ENCODE measurements at regions not wholly inside any gene's neighbourhood (a gene's known extent, or its start where the extent isn't known, plus 50 kb on each side); places are given as distances from the start of the nearest gene placed in this dataset.

- no peak overlapping the region for H3K4me3 ChIP-seq (ENCODE audit: low read length)
- DNase-seq (ENCODE audit: low read depth) = no peak
- TF ChIP-seq CTCF (IDR thresholded peaks at IDR 0.05; ENCODE audit: insufficient read depth, low read depth, low read length, missing control alignments) = no peak
These were observed 174.9 kb upstream of the LINGO1 start for GRCh38 chr15:77807611-77808010.

- no peak overlapping the region for H3K4me3 ChIP-seq (ENCODE audit: low read length)
These were observed 174.4 kb upstream of the LINGO1 start for GRCh38 chr15:77807115-77807514.

DNA sequence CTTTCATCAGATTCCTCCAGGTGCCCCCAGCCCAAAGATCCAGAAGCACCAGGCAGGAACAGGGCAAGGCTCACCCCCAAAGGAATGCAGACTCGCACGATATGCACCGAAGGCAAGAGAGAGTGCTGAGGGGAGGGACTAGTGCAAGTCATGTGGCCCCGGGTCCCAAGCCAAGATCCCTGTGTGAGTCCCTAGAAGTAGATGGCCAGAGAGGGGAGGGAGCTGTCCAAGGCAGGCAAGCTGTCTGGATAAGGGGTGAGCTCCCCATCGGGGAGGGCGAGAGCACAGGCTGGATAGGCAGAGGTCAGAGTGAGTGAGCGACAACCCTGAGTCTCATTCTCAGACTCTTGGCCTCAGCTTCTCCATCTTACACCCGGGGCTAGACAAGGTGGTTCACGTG, 171.5 kb upstream of the LINGO1 start:
- H3K4me3 ChIP-seq (ENCODE audit: low read length) = no peak overlapping the region
- DNase-seq (ENCODE audit: low read depth) = no peak
- TF ChIP-seq CTCF (IDR thresholded peaks at IDR 0.05; ENCODE audit: insufficient read depth, low read depth, low read length, missing control alignments) = no peak

More at GRCh38 chr15:77807115-77807514, 174.4 kb upstream of the LINGO1 start:
- no peak for DNase-seq (ENCODE audit: low read depth)
- TF ChIP-seq CTCF (IDR thresholded peaks at IDR 0.05; ENCODE audit: insufficient read depth, low read depth, low read length, missing control alignments) = no peak

- H3K4me3 ChIP-seq (ENCODE audit: low read length) = no peak overlapping the region
- no peak for DNase-seq (ENCODE audit: low read depth)
- no peak for TF ChIP-seq CTCF (IDR thresholded peaks at IDR 0.05; ENCODE audit: insufficient read depth, low read depth, low read length, missing control alignments)
These were observed 170.8 kb upstream of the LINGO1 start for GRCh38 chr15:77803487-77803886.

DNA sequence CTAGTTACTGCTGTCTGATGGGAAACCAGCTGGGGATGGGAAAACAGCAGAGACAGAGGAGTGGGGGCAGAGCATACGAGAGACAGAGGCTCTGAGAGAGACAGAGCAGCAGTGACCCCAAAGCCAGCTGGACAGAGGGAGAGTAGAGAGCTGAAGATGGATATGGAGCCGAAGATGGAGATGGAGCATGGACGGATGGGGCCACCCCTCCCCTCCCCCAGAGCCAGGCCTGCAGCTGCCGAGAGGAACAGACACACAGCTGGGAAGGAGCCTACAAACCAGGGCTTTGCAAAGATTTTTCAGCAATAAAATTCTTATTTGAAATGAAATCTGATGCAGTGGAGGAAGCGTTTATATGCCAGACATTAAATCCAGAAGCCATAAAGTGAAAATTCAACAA, 167.6 kb upstream of the LINGO1 start:
- no peak for TF ChIP-seq CTCF (IDR thresholded peaks at IDR 0.05; ENCODE audit: insufficient read depth, low read depth, low read length, missing control alignments)
- DNase-seq (ENCODE audit: low read depth) = no peak
- no peak overlapping the region for H3K4me3 ChIP-seq (ENCODE audit: low read length)

GRCh38 chr15:77798847-77799246, 166.1 kb upstream of the LINGO1 start:
- no peak for TF ChIP-seq CTCF (IDR thresholded peaks at IDR 0.05; ENCODE audit: insufficient read depth, low read depth, low read length, missing control alignments)
- DNase-seq (ENCODE audit: low read depth) = no peak
- no peak overlapping the region for H3K4me3 ChIP-seq (ENCODE audit: low read length)

DNA sequence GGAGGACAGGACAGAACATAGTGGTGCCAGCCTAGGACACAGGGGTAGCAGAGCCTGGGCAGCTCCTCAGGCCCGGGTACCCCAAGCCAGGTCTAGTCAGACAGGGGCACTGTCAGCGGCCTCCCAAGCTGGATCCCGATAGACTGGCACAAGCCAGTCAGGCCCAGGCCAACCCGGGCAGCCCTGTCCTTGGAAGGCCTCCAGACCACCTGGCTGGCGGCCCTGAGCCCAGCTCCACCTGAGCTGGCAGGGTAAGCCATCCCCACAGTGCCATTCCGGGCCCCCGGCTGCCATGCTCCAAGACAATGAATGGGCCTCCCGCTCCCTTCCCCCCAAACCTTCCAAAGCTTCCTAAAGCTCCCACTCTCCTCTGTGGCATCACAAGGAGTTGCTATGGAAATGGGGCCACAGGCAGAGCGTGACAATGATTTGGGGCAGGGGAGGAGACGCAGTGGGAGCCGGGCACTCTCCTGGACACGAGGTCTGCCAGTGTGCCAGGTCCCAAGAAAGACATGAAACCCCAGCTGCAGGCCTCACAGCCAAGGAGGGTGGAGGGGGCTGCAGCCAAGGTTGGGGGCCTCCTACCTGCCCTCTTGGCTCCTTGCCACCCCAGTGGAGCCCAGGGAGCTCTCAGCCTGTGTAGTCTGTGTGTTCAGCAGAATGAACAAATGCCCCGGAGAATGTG, 165.6 kb upstream of the LINGO1 start:
- TF ChIP-seq CTCF (IDR thresholded peaks at IDR 0.05; ENCODE audit: insufficient read depth, low read depth, low read length, missing control alignments) = no peak
- DNase-seq (ENCODE audit: low read depth) = no peak
- no peak overlapping the region for H3K4me3 ChIP-seq (ENCODE audit: low read length)

Measured in epithelial cell of esophagus (primary cell).